Activated CD4-positive, alpha-beta T cell treated with anti-CD3 and anti-CD28 coated beads for 36 hours (primary cell): ENCODE measurements at regions not wholly inside any gene's neighbourhood (a gene's known extent, or its start where the extent isn't known, plus 50 kb on each side); places are given as distances from the start of the nearest gene placed in this dataset.

ENCODE experiments used
- ATAC-seq: fragments of 200-7000 bp; cut with Tn5 transposase; one replicate; pipeline ENCODE4 v1.10.0; 2021; ENCODE audit warnings: mild to moderate bottlenecking, moderate library complexity
- CTCF ChIA-PET: fragments of 350-600 bp; sonication (Branson Sonifier 250); formaldehyde crosslinking; loops from one replicate; lab custom pipeline; 2021; ENCODE audit warnings: antibody characterized with exemption; lab: Charles Lee
- POLR2A ChIA-PET: fragments of 350-600 bp; sonication (Branson Sonifier 250); formaldehyde crosslinking; loops from one replicate; lab custom pipeline; 2021; ENCODE audit warnings: antibody characterized with exemption, inconsistent platforms; lab: Charles Lee
- DNase-seq: peaks from one replicate; pipeline ENCODE4 v3.0.0-alpha.2; 2020
- H3K27ac Mint-ChIP-seq: one replicate; pipeline ENCODE4 v1.8.0; 2021; ENCODE audit warnings: mixed read lengths
- H3K27me3 Mint-ChIP-seq: one replicate; pipeline ENCODE4 v1.8.0; 2021; ENCODE audit warnings: mixed read lengths
- H3K36me3 Mint-ChIP-seq: one replicate; pipeline ENCODE4 v1.8.0; 2021; ENCODE audit warnings: low read depth, mixed read lengths
- H3K4me1 Mint-ChIP-seq: one replicate; pipeline ENCODE4 v1.8.0; 2021; ENCODE audit warnings: mixed read lengths
- H3K4me3 Mint-ChIP-seq: one replicate; pipeline ENCODE4 v1.8.0; 2021; ENCODE audit warnings: mild to moderate bottlenecking, moderate library complexity, mixed read lengths
- H3K9me3 Mint-ChIP-seq: one replicate; pipeline ENCODE4 v1.8.0; 2021; ENCODE audit warnings: low read depth, mixed read lengths
- intact Hi-C, 2 experiments: fragments of 100-400 bp; cut with DNase I in 1 of 2; cut with micrococcal nuclease in 1 of 2; formaldehyde crosslinking; loops; one replicate each; pipeline versions ENCODE4 v1.14.2 to v1.15.1; 2022 to 2024; cut with DNase I, micrococcal nuclease

DNA sequence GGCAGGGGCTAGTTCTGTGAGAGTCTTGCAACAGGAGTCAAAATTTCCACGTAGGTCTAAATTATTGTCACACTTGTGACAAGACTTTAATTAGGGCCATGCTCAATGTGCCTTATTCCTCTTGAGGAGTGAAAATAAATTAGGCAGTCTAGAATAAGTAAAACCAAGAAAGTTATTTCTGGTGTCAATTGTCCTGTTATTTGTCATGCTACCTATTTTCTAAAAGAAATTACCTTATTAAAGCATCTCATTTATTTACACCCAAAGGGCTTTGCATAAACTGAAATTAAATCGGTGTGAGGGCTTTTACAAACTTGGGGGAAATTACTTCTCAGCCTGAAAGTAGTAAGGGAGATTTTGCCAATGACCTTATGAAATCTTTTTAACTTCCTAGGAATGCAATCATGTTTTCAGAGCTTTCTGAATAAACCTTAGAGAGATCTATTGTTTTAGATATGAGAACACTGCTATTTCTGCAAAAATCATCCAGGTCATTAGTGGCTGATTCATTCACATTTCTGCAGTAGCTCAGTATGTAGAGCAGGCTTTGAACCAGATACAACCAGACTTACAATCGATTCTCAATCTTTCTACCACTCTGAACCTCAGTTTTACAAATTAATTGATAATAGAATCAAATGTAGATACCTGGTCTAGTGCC, 221.2 kb upstream of the SAMSN1 start:
- ATAC-seq (no peak), DNase-seq (no peak)
- intact Hi-C loops, result no loop called here
- Mint-ChIP-seq H3K4me3 (no peak overlapping the region), H3K4me1 (no peaks in the 10 kb centered on the region), H3K9me3 (no peaks in the 10 kb centered on the region), H3K36me3 (no peaks in the 10 kb centered on the region), H3K27me3 (no peaks in the 10 kb centered on the region), H3K27ac (no peak overlapping the region)
- POLR2A ChIA-PET, result no interaction called here
- CTCF ChIA-PET, result interaction anchor here (0.6 kb wide), 1 partner anchor 727 kb away, joined by 3 read pairs; no protein-coding TSS in a partner anchor

DNA sequence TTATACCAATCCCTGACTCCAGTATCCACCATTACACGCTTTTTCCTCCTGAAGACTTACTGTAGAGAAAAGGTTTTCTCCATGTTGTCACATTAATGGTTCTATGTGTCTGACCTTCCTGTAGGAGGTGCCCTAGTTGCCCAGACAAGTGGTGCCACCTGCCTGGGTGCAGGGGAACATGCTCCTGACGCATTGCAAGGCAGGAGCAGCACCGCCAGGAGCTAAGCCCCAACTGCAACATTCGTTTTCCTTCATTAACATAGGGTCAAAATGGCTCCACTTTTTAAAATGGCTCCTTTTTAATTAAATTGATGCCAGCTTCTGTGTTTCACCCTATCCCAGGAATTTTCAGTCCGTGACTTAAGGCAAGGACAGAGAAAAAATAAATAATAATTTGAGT, 220.1 kb upstream of the SAMSN1 start:
- ATAC-seq (no peak), DNase-seq (no peak)
- H3K4me3 Mint-ChIP-seq, result no peak overlapping the region
- no peaks in the 10 kb centered on the region for H3K4me1 Mint-ChIP-seq
- POLR2A ChIA-PET, result no interaction called here
- H3K27ac Mint-ChIP-seq, result no peak overlapping the region
- no peaks in the 10 kb centered on the region for H3K9me3 Mint-ChIP-seq
- H3K27me3 Mint-ChIP-seq, result no peaks in the 10 kb centered on the region
- intact Hi-C loops, result no loop called here
- CTCF ChIA-PET, result interaction anchor here (0.8 to 1.1 kb wide), 2 partner anchors 12 to 30 kb away, joined by 4 read pairs; no protein-coding TSS in a partner anchor
- H3K36me3 Mint-ChIP-seq, result no peaks in the 10 kb centered on the region

DNA sequence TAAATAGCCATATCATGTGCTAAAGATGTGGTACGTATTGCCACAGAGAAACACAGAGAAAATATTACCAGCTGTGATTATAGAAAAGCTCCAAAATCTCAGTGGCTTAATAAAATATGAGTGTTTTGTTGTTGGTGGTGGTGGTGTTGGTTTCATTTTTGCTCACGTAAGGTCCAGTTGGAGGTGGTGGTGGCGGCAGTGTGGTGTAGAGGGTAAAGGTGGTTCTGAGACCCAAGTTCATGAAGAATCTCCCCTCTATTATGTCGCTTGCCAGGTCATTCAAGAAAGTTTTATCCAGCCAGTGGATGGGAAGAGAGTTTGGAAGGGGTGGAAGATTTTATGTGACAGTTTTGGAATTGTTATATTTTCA, 217.6 kb upstream of the SAMSN1 start:
- ChIA-PET CTCF (interaction anchor here (1.2 to 1.7 kb wide), 3 partner anchors 10 to 26 kb away, joined by 3 to 5 read pairs (median 4); no protein-coding TSS in a partner anchor), POLR2A (interaction anchor here (0.6 to 1.1 kb wide), 2 partner anchors 282 to 381 kb away, joined by 3 to 9 read pairs; partner anchors contain the start of gene HSPA13)
- intact Hi-C loops, result no loop called here
- no peak for DNase-seq
- Mint-ChIP-seq H3K36me3 (no peaks in the 10 kb centered on the region), H3K4me3 (no peak overlapping the region), H3K27me3 (no peaks in the 10 kb centered on the region), H3K9me3 (no peaks in the 10 kb centered on the region), H3K27ac (no peak overlapping the region), H3K4me1 (no peaks in the 10 kb centered on the region)
- no peak for ATAC-seq

DNA sequence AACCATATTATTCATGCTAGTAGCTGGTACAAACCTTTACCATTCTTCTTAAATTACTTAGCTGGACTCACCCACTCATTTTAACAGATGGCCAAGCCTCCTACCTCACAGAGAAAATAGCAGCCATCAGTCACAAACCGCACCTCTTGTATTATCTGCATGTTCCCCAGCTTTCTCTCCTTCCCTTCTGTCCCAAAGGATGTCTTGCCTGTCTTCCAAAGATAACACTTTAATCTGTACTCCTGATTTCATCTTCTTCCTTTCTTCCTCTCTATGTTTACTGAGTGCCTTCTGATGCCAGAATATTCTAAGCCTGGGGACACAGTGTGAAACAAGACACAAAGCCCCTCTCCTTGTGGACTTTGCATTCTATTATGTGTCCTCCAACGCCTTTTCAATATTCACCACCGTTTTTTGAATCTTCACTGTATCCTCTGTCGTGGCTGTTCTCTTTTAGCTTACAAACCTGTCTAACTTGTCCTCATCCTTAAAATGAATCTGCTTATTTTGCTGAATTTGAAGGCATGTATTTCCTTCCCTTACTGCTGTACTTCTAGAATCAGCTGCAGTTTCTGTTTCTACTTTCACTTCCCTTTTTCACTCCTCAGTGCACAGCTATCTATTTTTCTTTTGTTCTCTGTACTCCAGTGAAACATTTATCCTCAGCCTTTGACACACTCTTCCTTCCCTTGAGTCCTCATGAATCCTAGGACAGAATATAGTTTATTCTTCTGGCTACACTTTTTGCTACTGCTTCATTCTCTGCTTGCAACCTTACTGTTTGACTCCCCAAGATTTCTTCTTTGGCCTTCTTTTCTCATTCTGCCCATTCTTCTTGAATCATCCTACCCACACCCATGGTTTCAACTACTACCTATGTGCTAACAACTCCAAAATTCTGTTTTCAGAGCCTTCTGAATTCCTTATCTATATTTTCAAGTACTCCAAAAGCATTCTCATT, 216.9 kb upstream of the SAMSN1 start:
- ATAC-seq (peak; percentile 90), DNase-seq (no peak)
- Mint-ChIP-seq H3K27me3 (no peaks in the 10 kb centered on the region), H3K9me3 (no peaks in the 10 kb centered on the region), H3K27ac (no peak overlapping the region), H3K4me3 (no peak overlapping the region), H3K4me1 (no peaks in the 10 kb centered on the region), H3K36me3 (no peaks in the 10 kb centered on the region)
- CTCF ChIA-PET, result interaction anchor here (0.5 to 1.7 kb wide), 5 partner anchors 10 to 424 kb away, joined by 3 to 6 read pairs (median 4); no protein-coding TSS in a partner anchor
- POLR2A ChIA-PET, result interaction anchor here (0.6 to 1.1 kb wide), 2 partner anchors 281 to 380 kb away, joined by 3 to 9 read pairs; partner anchors contain the start of gene HSPA13
- intact Hi-C loops, result no loop called here

DNA sequence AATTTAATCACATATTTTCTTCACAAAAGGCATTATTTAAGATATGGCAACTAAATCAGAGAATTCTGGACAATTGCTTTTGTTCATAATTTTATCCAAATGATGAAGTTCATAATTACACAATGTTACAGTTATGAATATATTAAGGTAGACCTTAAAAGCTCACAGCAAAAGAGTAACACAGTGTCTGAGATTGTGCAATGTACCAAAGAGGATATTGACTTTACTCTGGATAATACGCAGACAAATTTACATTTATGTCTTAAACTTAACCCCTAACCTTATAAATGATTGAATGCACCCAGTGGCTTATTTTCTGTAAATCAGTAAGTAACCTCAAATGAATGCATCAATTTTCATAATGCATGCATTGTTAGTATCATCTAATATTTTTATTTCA, 216.2 kb upstream of the SAMSN1 start:
- Mint-ChIP-seq H3K9me3 (no peaks in the 10 kb centered on the region), H3K27me3 (no peaks in the 10 kb centered on the region), H3K27ac (no peak overlapping the region), H3K36me3 (no peaks in the 10 kb centered on the region), H3K4me1 (no peaks in the 10 kb centered on the region), H3K4me3 (no peak overlapping the region)
- DNase-seq, result no peak
- intact Hi-C loops, result no loop called here
- no peak for ATAC-seq
- POLR2A ChIA-PET, result no interaction called here
- CTCF ChIA-PET, result interaction anchor here (0.5 to 1.7 kb wide), 6 partner anchors 9 to 104 kb away, joined by 3 to 6 read pairs (median 4); no protein-coding TSS in a partner anchor

DNA sequence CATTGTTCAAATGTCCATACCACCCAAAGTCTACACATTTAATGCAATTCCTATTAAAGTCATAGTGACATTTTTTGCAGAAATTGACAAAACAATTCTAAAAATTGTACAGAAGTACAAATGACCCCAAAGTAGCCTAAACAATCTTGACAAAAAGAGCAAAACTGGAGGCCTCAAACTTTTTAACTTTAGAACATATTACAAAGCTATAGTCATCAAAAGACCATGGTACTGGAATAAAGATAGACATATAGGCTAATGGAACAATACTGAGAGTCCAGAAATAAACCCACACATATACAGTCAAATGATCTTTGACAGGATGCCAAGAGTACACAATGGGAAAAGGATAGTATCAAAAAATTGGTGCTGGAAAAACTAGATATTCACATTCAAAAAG, 213.2 kb upstream of the SAMSN1 start:
- ATAC-seq (no peak), DNase-seq (no peak)
- Mint-ChIP-seq H3K27ac (no peak overlapping the region), H3K4me3 (no peak overlapping the region), H3K4me1 (no peaks in the 10 kb centered on the region), H3K36me3 (no peaks in the 10 kb centered on the region), H3K27me3 (no peaks in the 10 kb centered on the region), H3K9me3 (peaks cover 1% of the 10 kb centered on the region)
- CTCF ChIA-PET, result no interaction called here
- POLR2A ChIA-PET, result no interaction called here
- intact Hi-C loops, result no loop called here

DNA sequence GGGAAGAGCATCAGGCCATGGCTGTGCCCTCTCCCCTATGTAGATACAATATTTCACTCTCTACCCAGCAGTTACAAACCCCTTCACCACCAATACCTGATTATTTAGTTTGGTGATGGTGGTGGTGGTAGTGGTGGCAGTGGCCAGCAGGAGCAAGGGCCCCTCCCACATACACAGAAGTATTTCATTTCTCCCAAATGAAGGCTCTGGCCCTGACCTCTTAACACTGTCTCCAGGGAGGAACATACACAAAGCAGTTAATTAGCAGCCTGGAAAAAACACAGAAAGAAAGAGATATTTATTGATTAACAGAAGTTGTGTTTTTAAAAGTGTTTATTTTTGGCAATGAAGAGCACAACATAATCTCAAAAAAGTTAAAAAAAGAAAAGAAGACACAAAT, 212.7 kb upstream of the SAMSN1 start:
- no peak overlapping the region for H3K4me3 Mint-ChIP-seq
- no peak for ATAC-seq
- DNase-seq, result no peak
- CTCF ChIA-PET, result no interaction called here
- H3K4me1 Mint-ChIP-seq, result no peaks in the 10 kb centered on the region
- no peaks in the 10 kb centered on the region for H3K36me3 Mint-ChIP-seq
- no peaks in the 10 kb centered on the region for H3K27me3 Mint-ChIP-seq
- POLR2A ChIA-PET, result no interaction called here
- intact Hi-C loops, result no loop called here
- peaks cover 1% of the 10 kb centered on the region for H3K9me3 Mint-ChIP-seq
- H3K27ac Mint-ChIP-seq, result no peak overlapping the region

DNA sequence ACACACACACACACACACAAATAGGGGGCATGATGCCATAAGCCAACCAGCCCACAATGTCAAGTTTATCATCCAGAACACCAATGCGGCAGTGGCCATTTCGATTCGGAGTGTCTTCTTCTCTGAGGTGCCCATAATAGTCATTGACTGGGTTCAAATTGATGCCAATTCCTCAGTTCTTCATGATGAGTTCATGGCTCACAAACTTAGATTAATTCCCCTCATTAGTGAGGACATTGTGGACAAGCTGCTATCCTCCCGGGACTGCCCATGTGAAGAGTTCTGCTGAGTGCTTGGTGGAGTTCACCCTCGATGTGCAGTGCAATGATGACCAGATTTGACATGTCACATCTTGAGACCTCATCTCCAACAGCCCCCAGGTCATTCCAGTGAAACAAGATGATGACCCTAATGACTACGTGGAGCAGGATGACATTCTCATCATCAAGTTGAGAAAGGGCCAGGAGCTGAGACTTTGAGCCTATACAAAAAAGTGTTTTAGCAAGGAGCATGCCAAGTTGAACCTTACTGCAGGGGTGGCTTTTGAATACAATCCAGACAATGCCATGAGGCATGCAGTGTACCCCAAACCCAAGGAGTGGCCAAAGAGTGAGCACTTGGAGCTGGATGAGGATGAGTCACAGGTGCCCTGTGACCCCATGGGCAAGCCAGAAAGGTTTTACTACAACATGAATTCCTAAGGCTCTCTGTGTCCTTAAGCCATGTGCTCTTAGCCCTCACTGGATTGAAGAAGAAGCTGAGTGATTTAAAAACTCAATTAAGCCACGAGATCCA, 211.6 kb upstream of the SAMSN1 start:
- ChIA-PET POLR2A (no interaction called here), CTCF (interaction anchor here (0.6 kb wide), 1 partner anchor 12 kb away, joined by 3 read pairs; no protein-coding TSS in a partner anchor)
- H3K4me3 Mint-ChIP-seq, result no peak overlapping the region
- H3K27ac Mint-ChIP-seq, result no peak overlapping the region
- DNase-seq (no peak), ATAC-seq (no peak)
- no peaks in the 10 kb centered on the region for H3K27me3 Mint-ChIP-seq
- peaks cover 1% of the 10 kb centered on the region for H3K9me3 Mint-ChIP-seq
- H3K36me3 Mint-ChIP-seq, result no peaks in the 10 kb centered on the region
- intact Hi-C loops, result no loop called here
- no peaks in the 10 kb centered on the region for H3K4me1 Mint-ChIP-seq

DNA sequence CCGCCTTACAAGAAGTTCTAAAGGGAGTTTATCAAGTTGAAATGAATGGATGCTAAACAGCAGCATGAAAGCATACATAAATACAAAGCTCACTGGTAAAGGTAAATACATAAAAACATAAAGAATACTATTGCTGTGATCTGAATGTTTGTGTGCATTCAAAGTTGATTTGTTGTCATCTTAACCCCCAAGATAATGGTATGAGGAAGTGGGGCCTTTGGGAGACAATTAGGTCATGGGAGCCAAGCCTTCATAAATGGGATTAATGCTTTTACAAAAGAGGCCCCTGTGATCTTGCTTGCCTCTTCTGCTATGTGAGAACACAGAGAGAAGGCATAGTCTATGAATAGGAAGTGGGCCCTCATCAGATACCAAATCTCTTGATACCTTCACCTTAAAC, 209.0 kb upstream of the SAMSN1 start:
- ChIA-PET POLR2A (no interaction called here), CTCF (interaction anchor here (1.3 kb wide), 1 partner anchor 727 kb away, joined by 4 read pairs; no protein-coding TSS in a partner anchor)
- intact Hi-C loops, result no loop called here

DNA sequence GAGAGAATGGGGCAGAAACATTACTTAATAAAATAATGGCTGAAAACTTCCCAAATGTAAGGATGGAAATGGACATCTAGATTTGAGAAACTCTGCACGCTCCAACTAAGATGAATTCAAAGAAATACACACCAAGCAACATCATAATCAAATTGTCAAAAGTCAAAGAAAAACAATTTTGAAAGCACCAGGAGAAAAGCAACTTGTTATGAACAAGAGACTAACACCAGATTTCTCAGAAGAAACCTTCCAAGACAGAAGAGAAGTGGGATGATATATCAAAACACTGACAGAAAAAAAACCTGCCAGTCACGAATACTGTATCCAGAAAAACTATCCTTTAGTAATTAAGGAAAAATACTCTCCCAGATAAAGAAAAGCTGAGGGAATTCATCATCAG, 208.6 kb upstream of the SAMSN1 start:
- ChIA-PET POLR2A (no interaction called here), CTCF (interaction anchor here (1.2 to 1.3 kb wide), 2 partner anchors 12 to 728 kb away, joined by 4 read pairs; no protein-coding TSS in a partner anchor)
- ATAC-seq (no peak), DNase-seq (no peak)
- Mint-ChIP-seq H3K36me3 (no peaks in the 10 kb centered on the region), H3K4me3 (no peak overlapping the region), H3K27ac (no peak overlapping the region), H3K9me3 (peaks cover 1% of the 10 kb centered on the region), H3K27me3 (peaks cover 4% of the 10 kb centered on the region), H3K4me1 (no peaks in the 10 kb centered on the region)
- intact Hi-C loops, result no loop called here

More for the DNA sequence above, 209.0 kb upstream of the SAMSN1 start:
- H3K27me3 Mint-ChIP-seq, result peaks cover 3% of the 10 kb centered on the region
- H3K36me3 Mint-ChIP-seq, result no peaks in the 10 kb centered on the region
- H3K4me1 Mint-ChIP-seq, result no peaks in the 10 kb centered on the region
- no peak overlapping the region for H3K27ac Mint-ChIP-seq
- DNase-seq (no peak), ATAC-seq (no peak)
- H3K4me3 Mint-ChIP-seq, result no peak overlapping the region
- peaks cover 1% of the 10 kb centered on the region for H3K9me3 Mint-ChIP-seq

DNA sequence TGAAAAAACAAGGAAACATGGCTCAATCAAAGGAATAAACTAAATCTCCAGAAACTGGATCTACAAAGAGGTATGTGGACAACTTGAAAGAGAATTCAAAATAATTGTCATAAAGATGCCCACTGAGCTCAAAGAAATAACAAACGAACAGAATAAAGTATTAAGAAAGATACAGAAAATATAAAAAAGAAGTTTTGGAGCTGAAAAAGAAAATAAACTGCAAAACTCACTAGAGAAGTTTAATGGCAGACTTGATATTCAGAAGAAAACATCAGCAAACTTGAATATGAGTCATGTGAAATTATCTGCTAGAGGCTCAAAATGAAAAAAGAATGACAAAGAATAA, 208.1 kb upstream of the SAMSN1 start:
- DNase-seq (no peak), ATAC-seq (no peak)
- Mint-ChIP-seq H3K27ac (no peak overlapping the region), H3K27me3 (peaks cover 4% of the 10 kb centered on the region), H3K4me1 (no peaks in the 10 kb centered on the region), H3K36me3 (no peaks in the 10 kb centered on the region), H3K9me3 (peaks cover 1% of the 10 kb centered on the region), H3K4me3 (no peak overlapping the region)
- intact Hi-C loops, result no loop called here
- CTCF ChIA-PET, result interaction anchor here (1.1 to 1.3 kb wide), 3 partner anchors 12 to 728 kb away, joined by 3 to 4 read pairs (median 4); no protein-coding TSS in a partner anchor
- POLR2A ChIA-PET, result no interaction called here
